Uterus (tissue), 3 donors: ENCODE measurements at regions not wholly inside any gene's neighbourhood (a gene's known extent, or its start where the extent isn't known, plus 50 kb on each side); places are given as distances from the start of the nearest gene placed in this dataset.

ENCODE experiments used
- DNase-seq, 2 donors: peaks; one replicate each; pipeline ENCODE4 v3.0.0-alpha.2; 2019 to 2020
- H3K27ac ChIP-seq, 2 donors: fragments of 200-600 bp; sonication (generic); 1 replicate in 1 of 2; 2 replicates in 1 of 2; pipeline ENCODE4 v1.5.1; 2016 to 2018
- H3K27me3 ChIP-seq, 2 donors: fragments of 200-600 bp; sonication (generic); one replicate each; pipeline ENCODE4 v1.5.1; 2018 to 2019; ENCODE audit warnings: control low read depth in 1 of 2
- H3K36me3 ChIP-seq, 2 donors: fragments of 200-600 bp; sonication (generic); one replicate each; pipeline ENCODE4 v1.5.1; 2019; ENCODE audit warnings: control low read depth in 1 of 2
- H3K4me1 ChIP-seq, 2 donors: fragments of 200-600 bp; sonication (generic); one replicate each; pipeline ENCODE4 v1.5.1; 2018 to 2019; ENCODE audit warnings: control low read depth in 1 of 2
- H3K4me3 ChIP-seq, 2 donors: fragments of 200-600 bp; sonication (generic); 1 replicate in 1 of 2; 2 replicates in 1 of 2; pipeline ENCODE4 v1.5.1; 2018 to 2019; ENCODE audit warnings: mild to moderate bottlenecking in 1 of 2
- H3K9me3 ChIP-seq, 2 donors: fragments of 200-600 bp; sonication (generic); one replicate each; pipeline ENCODE4 v1.5.1; 2019; ENCODE audit warnings: control low read depth in 1 of 2
- CTCF ChIP-seq, 4 experiments: fragments of 200-600 bp in 2 of 4; fragments of 450-650 bp in 2 of 4; sonication (generic) in 2 of 4; IDR thresholded peaks; one replicate each; pipeline ENCODE4 v1.5.1; 2016 to 2019; ENCODE audit warnings: antibody characterized with exemption in 4 of 4, mild to moderate bottlenecking in 2 of 4, moderate library complexity in 1 of 4
- POLR2A ChIP-seq, 2 donors: fragments of 450-650 bp; IDR thresholded peaks; one replicate each; pipeline ENCODE4 v1.6.1; 2016; ENCODE audit warnings: antibody characterized with exemption in 2 of 2, mild to moderate bottlenecking in 1 of 2, moderate library complexity in 1 of 2
- intact Hi-C: fragments of 100-400 bp; cut with DNase I; formaldehyde crosslinking; loops from one replicate; pipeline ENCODE4 v1.15.1; 2023; ENCODE audit warnings: low total_unique reads
- donor health status: DM: yes; HTN: yes; CAD: no.

GRCh38 chr16:26697807-26698206 is 368.9 kb upstream of the C16orf82 start:
- Histone ChIP-seq H3K27ac (no peak overlapping the region), H3K27me3 (no peaks in the 10 kb centered on the region), H3K9me3 (no peaks in the 10 kb centered on the region), H3K4me1 (no peaks in the 10 kb centered on the region), H3K4me3 (no peak overlapping the region), H3K36me3 (no peaks in the 10 kb centered on the region)
- no peak for TF ChIP-seq CTCF (IDR thresholded peaks at IDR 0.05)
- no peak for TF ChIP-seq POLR2A (IDR thresholded peaks at IDR 0.05)
- DNase-seq = no peak
- intact Hi-C loops = no loop called here

- Histone ChIP-seq H3K27ac (no peak overlapping the region), H3K4me3 (no peak overlapping the region), H3K4me1 (no peaks in the 10 kb centered on the region), H3K36me3 (no peaks in the 10 kb centered on the region), H3K27me3 (no peaks in the 10 kb centered on the region), H3K9me3 (no peaks in the 10 kb centered on the region)
- intact Hi-C loops = no loop called here
- no peak for TF ChIP-seq POLR2A (IDR thresholded peaks at IDR 0.05)
- no peak for TF ChIP-seq CTCF (IDR thresholded peaks at IDR 0.05)
- DNase-seq = no peak
These were observed 366.5 kb upstream of the C16orf82 start for GRCh38 chr16:26700250-26700649.

GRCh38 chr16:26701243-26701886 is 365.4 kb upstream of the C16orf82 start:
- DNase-seq = no peak
- Histone ChIP-seq H3K27ac (no peak overlapping the region), H3K9me3 (no peaks in the 10 kb centered on the region), H3K4me1 (no peaks in the 10 kb centered on the region), H3K4me3 (no peak overlapping the region), H3K36me3 (no peaks in the 10 kb centered on the region), H3K27me3 (no peaks in the 10 kb centered on the region)
- TF ChIP-seq CTCF (IDR thresholded peaks at IDR 0.05) (no peak), POLR2A (IDR thresholded peaks at IDR 0.05) (no peak)
- intact Hi-C loops = no loop called here

GRCh38 chr16:26705346-26705745 is 361.4 kb upstream of the C16orf82 start:
- no peaks in the 10 kb centered on the region for H3K4me1 ChIP-seq
- no peak overlapping the region for H3K27ac ChIP-seq
- TF ChIP-seq POLR2A (IDR thresholded peaks at IDR 0.05) (no peak), CTCF (IDR thresholded peaks at IDR 0.05) (no peak)
- H3K27me3 ChIP-seq = no peaks in the 10 kb centered on the region
- no peak overlapping the region for H3K4me3 ChIP-seq
- H3K36me3 ChIP-seq = no peaks in the 10 kb centered on the region
- no peaks in the 10 kb centered on the region for H3K9me3 ChIP-seq
- DNase-seq = no peak
- intact Hi-C loops = no loop called here

GRCh38 chr16:26708428-26708827 is 358.3 kb upstream of the C16orf82 start:
- no peak for TF ChIP-seq CTCF (IDR thresholded peaks at IDR 0.05)
- TF ChIP-seq POLR2A (IDR thresholded peaks at IDR 0.05) = no peak
- H3K27me3 ChIP-seq = no peaks in the 10 kb centered on the region

More at GRCh38 chr16:26708428-26708827, 358.3 kb upstream of the C16orf82 start:
- DNase-seq = no peak
- no peaks in the 10 kb centered on the region for H3K36me3 ChIP-seq
- intact Hi-C loops = no loop called here
- H3K27ac ChIP-seq = no peak overlapping the region
- H3K4me1 ChIP-seq = no peaks in the 10 kb centered on the region
- H3K9me3 ChIP-seq = no peaks in the 10 kb centered on the region
- H3K4me3 ChIP-seq = no peak overlapping the region
